ENCODE measurements at regions not wholly inside any gene's neighbourhood (a gene's known extent, or its start where the extent isn't known, plus 50 kb on each side); places are given as distances from the start of the nearest gene placed in this dataset.
"Not testable (repeated sequence)": the region's sequence is repeated elsewhere in the genome, so short reads cannot be mapped to it uniquely, and the experiment has no call there.

DNA sequence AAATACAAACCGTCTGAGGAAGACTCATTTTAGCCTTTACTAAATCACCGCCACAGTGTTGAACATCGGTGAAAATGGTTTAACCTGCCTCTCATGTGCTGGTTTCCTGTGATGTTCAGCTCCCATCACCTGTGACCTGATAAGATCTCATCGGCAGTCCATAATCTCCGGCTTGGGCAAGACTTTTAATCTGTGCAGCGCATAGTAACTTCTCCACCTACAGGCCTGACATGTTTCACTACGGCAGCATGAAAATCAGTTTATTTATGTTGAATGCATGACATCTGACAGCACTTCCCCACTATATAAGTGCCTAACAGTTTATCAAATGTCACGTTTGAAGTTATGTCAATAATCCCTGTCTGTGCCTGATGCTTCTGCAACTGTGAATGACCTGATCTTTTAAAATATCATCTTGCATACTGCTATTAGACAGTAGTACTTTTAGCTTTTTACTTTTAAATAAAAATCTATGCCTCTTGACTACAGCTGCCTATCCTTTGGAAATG, 1919.8 kb upstream of the AGA start:
- DNase-seq, result no peak

DNA sequence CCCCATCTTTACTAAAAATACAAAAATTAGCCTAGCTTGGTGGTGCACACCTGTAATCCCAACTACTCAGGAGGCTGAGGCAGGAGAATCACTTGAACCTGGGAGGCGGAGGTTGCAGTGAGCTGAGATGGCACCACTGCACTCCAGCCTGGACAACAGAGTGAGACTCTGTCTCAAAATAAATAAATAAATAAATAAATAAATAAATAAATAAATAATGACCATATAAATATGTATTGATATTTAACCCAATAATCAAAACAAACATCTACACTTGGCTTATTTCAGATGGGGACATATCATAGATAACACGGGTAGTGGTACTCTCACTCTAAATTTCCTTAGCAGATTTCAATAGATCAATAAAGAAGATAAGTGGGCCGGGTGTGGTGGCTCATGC, 1923.7 kb upstream of the AGA start:
- not testable (repeated sequence) for DNase-seq

DNA sequence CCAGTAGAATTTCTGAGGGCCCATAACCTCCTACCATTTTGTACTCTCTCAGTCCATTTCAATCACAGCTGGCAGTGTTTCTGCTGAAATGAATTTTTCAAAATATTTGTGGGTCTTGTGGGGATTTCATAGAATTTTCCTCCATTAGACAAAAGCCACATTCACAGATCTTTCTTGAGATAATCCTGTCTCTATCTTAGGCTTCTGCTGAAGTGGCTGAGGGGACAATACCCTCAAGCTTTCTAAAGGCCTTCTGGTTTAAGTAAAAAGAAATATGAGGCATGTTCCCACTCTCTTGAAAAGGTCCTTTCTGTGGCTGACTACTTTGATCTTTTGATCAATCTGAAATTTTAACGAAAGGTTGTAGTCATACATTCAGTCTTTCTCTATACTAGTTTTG, 1930.0 kb upstream of the AGA start:
- DNase-seq, result no peak

DNA sequence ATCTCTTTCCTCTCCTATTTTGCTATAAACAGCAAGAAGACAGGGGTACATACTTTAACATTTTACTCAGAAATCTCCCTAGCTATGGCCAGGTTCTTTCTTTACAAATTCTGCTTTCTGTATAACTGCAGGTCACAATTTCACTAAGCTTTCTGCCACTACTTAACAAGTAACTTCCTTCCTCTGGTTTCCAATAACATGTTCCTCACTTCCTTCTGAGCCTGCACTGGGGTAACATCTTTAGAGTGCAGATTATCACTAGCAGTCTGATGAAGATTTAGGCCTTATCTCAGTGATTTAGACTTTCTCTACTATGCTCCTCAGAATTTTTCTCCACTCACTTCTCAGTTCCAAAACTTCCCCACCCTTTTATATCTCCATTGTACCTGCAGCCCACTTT, 1930.5 kb upstream of the AGA start:
- DNase-seq, result no peak

DNA sequence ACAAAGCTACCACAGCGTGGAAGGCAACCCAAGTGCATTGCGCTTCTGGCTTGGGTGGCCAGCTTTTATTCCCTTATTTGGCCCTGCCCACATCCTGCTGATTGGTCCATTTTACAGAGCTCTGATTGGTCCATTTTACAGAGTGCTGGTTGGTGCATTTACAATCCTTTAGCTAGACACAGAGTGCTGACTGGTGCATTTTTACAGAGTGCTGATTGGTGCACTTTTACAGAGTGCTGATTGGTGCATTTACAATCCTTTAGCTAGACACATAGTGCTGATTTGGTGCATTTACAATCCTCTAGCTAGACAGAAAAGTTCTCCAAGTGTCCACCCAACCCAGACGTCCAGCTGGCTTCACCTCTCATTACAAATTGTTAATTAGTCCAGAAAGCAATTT, 1936.6 kb upstream of the AGA start:
- DNase-seq, result not testable (repeated sequence)

DNA sequence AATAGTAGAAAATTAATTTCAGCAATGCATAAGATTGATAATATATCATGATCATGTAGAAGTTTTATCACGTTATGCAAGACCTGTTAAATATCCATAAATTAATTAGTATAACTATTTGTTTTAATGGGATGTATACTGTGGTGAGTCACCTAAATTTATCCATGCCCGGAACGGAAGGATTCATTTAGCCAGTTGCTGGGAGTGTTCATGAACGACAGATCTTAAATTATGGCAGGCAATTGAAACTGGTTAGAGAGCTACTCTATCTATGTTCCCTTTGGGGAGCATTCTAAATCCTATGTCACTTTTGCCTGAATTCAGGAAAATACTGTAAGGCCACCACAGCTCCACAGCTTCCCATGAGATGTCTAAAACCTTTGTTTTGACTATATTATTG, 1950.5 kb upstream of the AGA start:
- no peak for DNase-seq

DNA sequence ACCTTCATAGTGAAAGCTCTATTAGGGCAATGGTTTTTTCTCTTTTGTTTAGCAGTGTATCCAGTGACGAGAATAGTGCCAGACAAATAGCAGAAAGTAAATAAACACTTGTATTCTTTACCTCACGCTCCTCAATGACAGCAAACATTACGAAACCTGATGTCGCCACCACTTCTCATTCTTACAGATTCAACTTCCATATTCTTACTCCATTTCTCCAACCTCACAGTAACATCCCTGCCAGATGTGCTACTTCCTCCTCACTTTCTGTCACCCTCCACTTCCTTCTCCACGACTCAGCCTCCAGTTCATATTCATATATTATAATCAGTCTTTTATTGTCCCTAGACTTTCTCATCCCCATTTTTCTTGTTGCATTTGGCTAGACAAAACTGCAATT, 1956.2 kb upstream of the AGA start:
- DNase-seq, result no peak

GRCh38 chr4:179399054-179399782, 1957.0 kb upstream of the AGA start:
- DNase-seq, result no peak

GRCh38 chr4:179415037-179415846, 1973.0 kb upstream of the AGA start:
- DNase-seq, result no peak

DNA sequence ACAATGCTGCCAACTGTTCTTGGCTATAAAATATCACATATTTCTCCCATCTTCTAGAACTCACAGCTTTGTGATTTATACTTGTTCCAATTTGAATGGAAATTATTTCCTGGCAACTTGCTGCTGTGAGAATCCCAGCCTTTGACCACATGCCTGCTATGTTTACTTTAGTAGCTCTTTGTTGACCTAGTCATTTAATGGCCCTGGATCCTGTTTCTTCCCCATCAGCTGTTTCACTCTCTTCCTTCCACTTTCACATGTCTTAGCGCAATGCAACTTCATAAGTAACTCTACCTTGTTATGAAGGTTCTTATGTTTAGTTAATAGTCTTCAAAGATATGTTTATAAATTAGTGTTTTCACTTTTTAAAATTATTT, 1973.6 kb upstream of the AGA start:
- DNase-seq, result no peak

- DNase-seq, result no peak
These were observed 1975.1 kb upstream of the AGA start for GRCh38 chr4:179417357-179417756.

DNA sequence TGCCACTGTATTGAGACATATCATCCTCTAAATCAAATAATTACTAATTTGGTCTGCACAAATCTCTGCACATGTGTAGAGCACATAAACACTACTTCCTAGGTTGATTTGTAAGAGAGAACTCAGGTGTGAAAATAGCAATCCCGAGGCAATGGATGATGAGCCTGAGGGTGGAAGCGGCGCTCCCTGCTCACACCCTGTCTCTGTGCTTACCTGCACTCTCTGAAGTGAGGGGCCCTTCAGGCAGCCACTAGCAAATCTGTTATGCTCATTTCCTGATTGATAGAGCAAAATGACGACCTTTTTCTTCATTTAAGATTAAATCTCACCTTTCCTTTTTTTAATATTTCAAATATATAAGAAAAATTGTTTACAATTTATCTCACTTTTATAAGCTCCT, 1995.7 kb upstream of the AGA start:
- DNase-seq, result no peak

DNA sequence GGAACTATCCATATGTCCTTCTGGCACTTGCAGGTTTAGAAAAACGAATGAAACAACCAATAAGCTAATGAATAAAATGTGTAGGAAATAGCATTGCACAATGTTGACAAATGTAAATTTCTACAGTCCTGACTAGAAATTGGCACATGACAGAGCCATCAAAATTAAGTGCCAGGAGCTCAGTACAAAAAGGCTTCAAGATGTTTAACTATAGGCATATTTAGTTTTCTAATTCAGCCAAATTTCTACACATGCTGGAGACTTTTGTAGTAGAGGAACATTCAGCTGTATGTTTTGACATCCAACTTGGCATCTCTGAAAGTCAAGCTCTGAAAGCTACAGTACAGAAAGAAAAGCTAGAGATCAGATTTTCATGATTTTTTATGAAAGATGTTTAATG, 1999.4 kb upstream of the AGA start:
- DNase-seq, result no peak

- no peak for DNase-seq
These were observed 2005.1 kb upstream of the AGA start for GRCh38 chr4:179447308-179447707.

GRCh38 chr4:179465131-179465797, 2023.0 kb upstream of the AGA start:
- DNase-seq, result no peak

GRCh38 chr4:179467878-179468277, 2025.6 kb upstream of the AGA start:
- no peak for DNase-seq

GRCh38 chr4:179472164-179472563, 2029.9 kb upstream of the AGA start:
- no peak for DNase-seq

DNA sequence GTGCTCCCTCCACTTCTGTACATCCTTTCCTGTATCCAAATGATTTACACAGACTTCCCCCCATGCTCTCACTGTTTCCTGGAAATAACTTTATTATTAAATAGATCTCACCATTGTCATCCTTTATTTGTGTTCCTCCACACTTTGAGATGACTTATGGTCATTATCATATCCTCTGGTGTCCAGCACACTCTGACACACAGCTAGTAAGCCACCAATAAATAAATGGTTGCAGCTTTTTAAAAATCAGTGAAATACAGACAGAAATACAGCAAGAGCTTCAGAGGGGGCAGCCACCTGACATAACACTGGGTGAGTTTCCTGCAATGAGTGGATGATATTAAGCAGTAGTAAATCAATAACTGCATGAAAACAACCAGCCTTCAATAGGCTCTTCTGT, 2036.4 kb upstream of the AGA start:
- DNase-seq, result no peak

- DNase-seq, result no peak
These were observed 2043.5 kb upstream of the AGA start for GRCh38 chr4:179485781-179486180.

GRCh38 chr4:179486570-179487335, 2044.5 kb upstream of the AGA start:
- DNase-seq, result no peak

GRCh38 chr4:179492260-179493080, 2050.2 kb upstream of the AGA start:
- DNase-seq, result no peak

DNA sequence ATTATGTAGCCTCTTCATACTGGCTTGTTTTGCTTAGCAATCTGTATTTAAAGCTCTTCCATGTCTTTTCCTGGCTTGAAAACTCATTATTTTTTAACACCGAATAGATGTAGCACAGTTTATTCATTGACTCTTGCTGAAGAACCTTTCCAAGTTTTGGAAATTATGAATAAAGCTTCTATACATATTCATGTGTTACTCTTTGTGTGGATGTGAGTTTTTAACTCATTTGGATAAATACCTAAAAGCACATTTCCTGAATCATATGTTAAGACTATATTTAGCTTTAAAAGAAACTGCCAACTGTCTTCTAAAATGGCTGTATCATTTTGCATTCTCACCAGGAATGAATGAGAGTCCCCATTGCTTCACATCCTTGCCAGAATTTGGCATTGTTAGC, 2061.7 kb upstream of the AGA start:
- no peak for DNase-seq
